GM13976 (cell line): ENCODE measurements at regions not wholly inside any gene's neighbourhood (a gene's known extent, or its start where the extent isn't known, plus 50 kb on each side); places are given as distances from the start of the nearest gene placed in this dataset.

Experiments
- DNase-seq: peaks from one replicate; pipeline ENCODE4 v3.0.0; 2012; ENCODE audit warnings: low spot score
- in situ Hi-C: fragments of 300-500 bp; cut with MboI; formaldehyde crosslinking; loops from one replicate; pipeline ENCODE4 v1.12.0; 2022; ENCODE audit warnings: low sequenced_read_pairs, mixed read lengths, inconsistent platforms; ENCODE audit not compliant: unreplicated experiment
- TF ChIP-seq, protein P1 (sequence below): IDR thresholded peaks from 2 replicates; pipeline ENCODE4 v1.5.1; 2012; ENCODE audit warnings: borderline replicate concordance, mild to moderate bottlenecking; ENCODE audit not compliant: insufficient read depth; ENCODE audit errors: extremely low read depth, missing control alignments, control extremely low read depth

DNA sequence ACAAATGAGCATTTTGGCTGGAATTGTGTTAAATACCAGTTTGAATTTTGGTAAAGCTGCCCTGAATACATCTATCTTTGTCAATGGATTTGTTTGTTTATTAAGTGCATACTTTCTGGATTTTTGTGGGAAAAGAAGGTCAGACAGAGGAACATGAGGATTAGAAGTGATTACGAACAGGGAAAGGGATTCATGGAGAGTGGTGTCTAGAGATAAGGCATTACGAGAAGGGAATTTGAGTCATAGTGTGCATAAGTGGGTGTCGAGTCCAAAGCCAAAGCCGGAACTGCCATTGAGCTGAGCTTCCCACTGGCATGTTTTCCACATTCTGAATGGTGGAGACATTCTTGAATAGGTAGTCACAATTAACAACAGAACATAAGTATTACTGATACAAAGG lies 68.9 kb upstream of the EFEMP1 start:
- TF ChIP-seq, protein P1, sequence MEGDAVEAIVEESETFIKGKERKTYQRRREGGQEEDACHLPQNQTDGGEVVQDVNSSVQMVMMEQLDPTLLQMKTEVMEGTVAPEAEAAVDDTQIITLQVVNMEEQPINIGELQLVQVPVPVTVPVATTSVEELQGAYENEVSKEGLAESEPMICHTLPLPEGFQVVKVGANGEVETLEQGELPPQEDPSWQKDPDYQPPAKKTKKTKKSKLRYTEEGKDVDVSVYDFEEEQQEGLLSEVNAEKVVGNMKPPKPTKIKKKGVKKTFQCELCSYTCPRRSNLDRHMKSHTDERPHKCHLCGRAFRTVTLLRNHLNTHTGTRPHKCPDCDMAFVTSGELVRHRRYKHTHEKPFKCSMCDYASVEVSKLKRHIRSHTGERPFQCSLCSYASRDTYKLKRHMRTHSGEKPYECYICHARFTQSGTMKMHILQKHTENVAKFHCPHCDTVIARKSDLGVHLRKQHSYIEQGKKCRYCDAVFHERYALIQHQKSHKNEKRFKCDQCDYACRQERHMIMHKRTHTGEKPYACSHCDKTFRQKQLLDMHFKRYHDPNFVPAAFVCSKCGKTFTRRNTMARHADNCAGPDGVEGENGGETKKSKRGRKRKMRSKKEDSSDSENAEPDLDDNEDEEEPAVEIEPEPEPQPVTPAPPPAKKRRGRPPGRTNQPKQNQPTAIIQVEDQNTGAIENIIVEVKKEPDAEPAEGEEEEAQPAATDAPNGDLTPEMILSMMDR: no peak
- DNase-seq: no peak
- in situ Hi-C loops: no loop called here

DNA sequence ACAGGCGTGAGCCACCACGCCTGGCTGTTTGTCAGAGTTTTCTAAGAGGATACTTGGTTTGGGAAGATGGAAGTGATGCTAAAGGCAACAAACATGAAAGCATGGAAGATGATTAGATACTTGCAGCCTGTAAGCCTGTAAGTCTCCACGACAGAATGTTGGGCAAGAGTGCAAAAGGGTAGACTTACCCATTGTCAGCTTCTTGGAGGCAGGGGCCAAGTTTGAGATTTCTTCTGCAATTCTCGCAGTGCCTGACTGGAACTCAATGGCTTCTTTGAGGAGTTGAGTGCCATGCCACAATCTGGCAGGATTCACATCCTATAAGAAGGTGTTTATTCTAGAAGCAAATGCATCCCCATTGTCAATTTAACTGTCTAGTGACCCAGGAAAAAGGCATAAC lies 70.1 kb upstream of the EFEMP1 start:
- in situ Hi-C loops: no loop called here
- TF ChIP-seq, protein P1: no peak
- no peak for DNase-seq

DNA sequence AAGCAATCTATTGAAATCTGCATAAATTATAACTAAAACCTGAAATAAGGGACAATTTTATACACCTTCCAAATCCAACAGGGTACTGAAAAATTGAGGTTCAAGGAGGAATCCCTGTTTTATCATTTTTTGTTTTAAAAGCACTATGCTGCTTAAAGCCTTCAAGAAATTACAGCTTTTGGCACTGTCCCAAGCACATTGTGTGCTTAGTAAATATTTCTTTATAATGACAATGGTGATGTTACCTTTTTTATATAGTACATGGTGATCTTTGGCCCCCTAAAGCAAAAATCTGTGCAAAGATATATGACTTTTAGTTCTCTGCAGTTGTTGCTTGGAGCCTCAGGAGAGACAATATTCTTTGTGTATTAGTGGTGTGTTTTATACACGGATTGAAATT lies 71.6 kb upstream of the EFEMP1 start:
- DNase-seq: no peak

DNA sequence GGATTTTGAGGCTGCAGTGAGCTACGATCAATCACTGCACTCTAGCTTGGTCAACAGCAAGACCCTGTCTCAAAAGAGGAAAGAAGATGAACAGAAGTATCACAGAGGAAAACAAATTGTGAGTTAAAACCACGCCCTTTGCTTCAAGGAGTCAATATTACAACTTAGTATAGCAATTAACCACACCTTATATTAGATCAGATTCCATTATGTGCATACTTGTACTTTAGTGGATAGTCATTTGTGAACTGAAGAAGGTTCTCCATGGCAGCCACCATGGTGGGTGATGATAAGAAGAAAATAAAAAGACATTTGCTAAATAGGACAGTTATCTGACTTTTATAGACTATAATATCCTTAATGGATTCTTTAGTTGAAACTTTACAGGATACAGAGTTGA lies 72.3 kb upstream of the EFEMP1 start:
- TF ChIP-seq, protein P1: no peak
- no peak for DNase-seq
- in situ Hi-C loops: no loop called here

More for the DNA sequence above, 71.6 kb upstream of the EFEMP1 start:
- TF ChIP-seq, protein P1: no peak
- in situ Hi-C loops: no loop called here

DNA sequence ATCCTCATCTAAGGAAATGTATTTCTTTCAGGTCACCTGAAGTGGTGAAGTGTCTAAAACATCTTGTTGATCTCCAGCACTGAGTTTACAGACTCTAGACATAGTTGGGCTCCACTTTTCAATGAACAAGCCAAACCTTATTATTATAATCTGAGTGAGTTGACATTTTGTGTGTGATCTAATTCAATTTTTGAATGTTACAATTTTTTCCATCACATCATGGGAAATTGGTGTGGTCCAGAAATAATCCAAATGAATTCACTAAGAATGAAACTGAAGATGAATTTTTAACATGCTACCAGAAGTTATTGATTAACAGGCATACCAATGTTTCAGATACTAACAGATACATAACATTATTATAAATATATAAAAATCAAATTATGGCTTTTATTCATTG lies 75.6 kb upstream of the EFEMP1 start:
- in situ Hi-C loops: no loop called here
- TF ChIP-seq, protein P1: no peak
- DNase-seq: no peak

DNA sequence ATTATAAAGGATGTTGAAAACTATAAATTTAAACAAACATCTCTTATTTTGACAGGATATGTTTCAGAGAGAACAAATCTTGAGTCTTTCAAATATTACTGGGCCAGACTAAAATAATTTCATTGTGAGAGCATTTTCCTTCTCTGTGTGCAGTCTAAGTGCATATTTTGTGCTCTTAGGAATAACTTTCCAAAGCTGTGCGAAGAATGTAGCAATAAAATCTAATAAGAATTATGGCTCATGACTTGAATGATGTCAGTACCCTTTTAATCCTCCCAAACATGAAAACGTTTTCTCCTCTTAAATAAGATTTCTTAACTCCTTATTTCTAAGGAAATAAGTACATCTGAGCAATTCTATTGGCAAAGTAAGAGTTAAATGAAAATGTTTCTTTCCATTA lies 76.2 kb upstream of the EFEMP1 start:
- in situ Hi-C loops: no loop called here
- no peak for DNase-seq
- TF ChIP-seq, protein P1: no peak

DNA sequence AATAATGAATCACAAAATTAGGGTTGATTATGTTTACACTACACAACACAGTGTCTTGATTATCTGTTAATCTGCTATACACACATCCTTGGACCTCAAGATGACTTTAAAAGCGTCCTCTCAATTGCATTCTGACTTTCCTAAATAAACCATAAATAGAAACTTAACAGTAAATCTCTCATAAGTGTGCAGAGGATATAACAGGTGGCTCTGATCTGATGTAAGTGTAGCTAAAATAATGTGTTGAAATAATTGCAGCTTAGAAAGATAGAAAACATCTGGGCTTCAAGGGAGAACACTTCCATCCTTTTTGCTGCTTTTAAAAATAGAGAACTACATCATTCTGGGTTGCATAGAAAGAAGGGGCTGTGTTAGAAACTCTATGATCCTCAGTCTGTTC lies 78.4 kb upstream of the EFEMP1 start:
- in situ Hi-C loops: no loop called here
- TF ChIP-seq, protein P1: no peak
- DNase-seq: no peak
